ENCODE measurements at regions not wholly inside any gene's neighbourhood (a gene's known extent, or its start where the extent isn't known, plus 50 kb on each side); places are given as distances from the start of the nearest gene placed in this dataset.

GRCh38 chr1:208834381-208835096 is 590.4 kb upstream of the PLXNA2 start:
- Histone ChIP-seq H3K9me2 (ENCODE audit: insufficient read depth, low read length) (no peaks in the 10 kb centered on the region), H3K4me2 (ENCODE audit: low read length) (peak overlapping the region; percentile 39), H3K27ac (ENCODE audit: low read length) (peak overlapping the region; percentile 83), H3K36me3 (ENCODE audit: insufficient read depth, low read length) (no peaks in the 10 kb centered on the region), H3K9me3 (ENCODE audit: low read length) (no peaks in the 10 kb centered on the region), H3K27me3 (ENCODE audit: insufficient read depth, low read depth, low read length) (no peaks in the 10 kb centered on the region), H3K79me2 (replicated peaks; ENCODE audit: insufficient read depth, low read length) (no peaks in the 10 kb centered on the region), H4K20me1 (ENCODE audit: insufficient read depth) (no peaks in the 10 kb centered on the region), H2AFZ (ENCODE audit: low read depth, low read length) (peak overlapping the region; percentile 34), H3K9ac (ENCODE audit: low read length) (peak overlapping the region; percentile 59), H3K4me3 (ENCODE audit: low read length) (peak overlapping the region; percentile 30), H3F3A (ENCODE audit: insufficient read depth, low read length, poor library complexity, severe bottlenecking) (no peaks in the 10 kb centered on the region)
- no peak for TF ChIP-seq MXI1 (conservative IDR thresholded peaks at IDR 0.05; ENCODE audit: poor library complexity, severe bottlenecking)
- no peak for TF ChIP-seq CTCF (IDR thresholded peaks at IDR 0.05; ENCODE audit: poor library complexity, severe bottlenecking)
- TF ChIP-seq SMC3 (conservative IDR thresholded peaks at IDR 0.05; ENCODE audit: poor library complexity): peak; percentile 29
- no peak for TF ChIP-seq TAF1 (IDR thresholded peaks at IDR 0.05; ENCODE audit: low read depth)
- peak; percentile 36 for TF ChIP-seq RAD21 (conservative IDR thresholded peaks at IDR 0.05)
- peak; percentile 78 for TF ChIP-seq POLR2AphosphoS5 (IDR thresholded peaks at IDR 0.05)
- TF ChIP-seq EP300 (conservative IDR thresholded peaks at IDR 0.05; ENCODE audit: poor library complexity, severe bottlenecking): peak; percentile 88
- TF ChIP-seq REST (IDR thresholded peaks at IDR 0.05; ENCODE audit: borderline replicate concordance): peak; percentile 47
- no peak for TF ChIP-seq EZH2 (IDR thresholded peaks at IDR 0.05; ENCODE audit: borderline replicate concordance, insufficient read depth, low read length, poor library complexity, severe bottlenecking)

- Histone ChIP-seq H3F3A (ENCODE audit: insufficient read depth, low read length, poor library complexity, severe bottlenecking) (no peaks in the 10 kb centered on the region), H3K27ac (ENCODE audit: low read length) (peak overlapping the region; percentile 83), H3K9ac (ENCODE audit: low read length) (peak overlapping the region; percentile 59), H3K79me2 (replicated peaks; ENCODE audit: insufficient read depth, low read length) (no peaks in the 10 kb centered on the region), H3K9me3 (ENCODE audit: low read length) (no peaks in the 10 kb centered on the region), H3K27me3 (ENCODE audit: insufficient read depth, low read depth, low read length) (no peaks in the 10 kb centered on the region), H4K20me1 (ENCODE audit: insufficient read depth) (no peaks in the 10 kb centered on the region), H3K4me2 (ENCODE audit: low read length) (peak overlapping the region; percentile 17), H3K9me2 (ENCODE audit: insufficient read depth, low read length) (no peaks in the 10 kb centered on the region), H2AFZ (ENCODE audit: low read depth, low read length) (peak overlapping the region; percentile 37), H3K4me3 (ENCODE audit: low read length) (peak overlapping the region; percentile 30), H3K36me3 (ENCODE audit: insufficient read depth, low read length) (no peaks in the 10 kb centered on the region)
- peak; percentile 33 for TF ChIP-seq REST (IDR thresholded peaks at IDR 0.05; ENCODE audit: borderline replicate concordance)
- TF ChIP-seq MXI1 (conservative IDR thresholded peaks at IDR 0.05; ENCODE audit: poor library complexity, severe bottlenecking): no peak
Measured at GRCh38 chr1:208835097-208835463, 590.9 kb upstream of the PLXNA2 start.
